Spinal cord (tissue), 9 donors: ENCODE measurements at regions not wholly inside any gene's neighbourhood (a gene's known extent, or its start where the extent isn't known, plus 50 kb on each side); places are given as distances from the start of the nearest gene placed in this dataset.
"Not testable (repeated sequence)": the region's sequence is repeated elsewhere in the genome, so short reads cannot be mapped to it uniquely, and the experiment has no call there.

ENCODE experiments used
- DNase-seq, 6 donors: peaks; one replicate each; pipeline versions ENCODE4 v3.0.0 to v3.0.0-alpha.2; 2013 to 2015; ENCODE audit warnings: low spot score in 6 of 6, low read depth in 4 of 6
- H3K27ac ChIP-seq: one replicate; pipeline ENCODE4 v1.5.1; 2013; ENCODE audit warnings: low read depth, low read length, control low read depth
- H3K27me3 ChIP-seq: one replicate; pipeline ENCODE4 v1.6.1; 2013; ENCODE audit warnings: low read length; ENCODE audit not compliant: control insufficient read depth, insufficient read depth
- H3K36me3 ChIP-seq: one replicate; pipeline ENCODE4 v1.6.1; 2013; ENCODE audit warnings: low read length; ENCODE audit not compliant: control insufficient read depth, insufficient read depth
- H3K4me1 ChIP-seq: one replicate; pipeline ENCODE4 v1.6.1; 2013; ENCODE audit warnings: low read length; ENCODE audit not compliant: control insufficient read depth, insufficient read depth
- H3K4me3 ChIP-seq: one replicate; pipeline ENCODE4 v1.5.1; 2013; ENCODE audit warnings: low read depth, low read length, control low read depth
- H3K9me3 ChIP-seq: one replicate; pipeline ENCODE4 v1.6.1; 2013; ENCODE audit warnings: low read length; ENCODE audit not compliant: control insufficient read depth, insufficient read depth
- WGBS: methylation state at CpG from one replicate; pipeline ENCODE4 v1.1.5; 2013; ENCODE audit warnings: missing lambda C conversion rate; ENCODE audit not compliant: insufficient coverage; 5-methylcytosine and 5-hydroxymethylcytosine counted together
- donor health status: healthy.

DNA sequence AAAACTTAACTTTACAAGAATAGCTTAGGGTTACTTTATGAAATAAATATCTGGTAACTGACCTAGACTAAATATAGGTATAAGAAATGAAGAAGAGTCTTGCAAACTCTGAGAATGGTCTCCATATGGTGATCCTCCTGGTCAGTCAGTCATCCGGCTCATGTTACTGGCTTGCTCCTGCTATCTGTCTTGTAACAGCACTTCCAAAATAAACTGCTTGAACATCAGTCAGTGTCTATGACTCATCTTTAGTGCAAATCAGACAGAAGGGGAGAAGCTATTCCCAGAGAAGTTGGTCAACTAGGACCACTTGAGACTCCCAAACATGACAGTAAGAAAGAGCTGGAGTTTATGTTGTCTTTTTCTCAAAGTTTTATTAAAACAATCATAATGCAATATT, 1550.9 kb downstream of the PCDH9 start:
- no peaks in the 10 kb centered on the region for H3K36me3 ChIP-seq
- DNase-seq = no peak
- H3K4me3 ChIP-seq = no peak overlapping the region
- 75% methylated on average over 1 of the region's 1 CpG for WGBS
- no peaks in the 10 kb centered on the region for H3K27me3 ChIP-seq
- no peak overlapping the region for H3K27ac ChIP-seq
- no peaks in the 10 kb centered on the region for H3K9me3 ChIP-seq
- H3K4me1 ChIP-seq = no peaks in the 10 kb centered on the region

GRCh38 chr13:65677906-65678305, 1552.2 kb downstream of the PCDH9 start:
- no peaks in the 10 kb centered on the region for H3K27me3 ChIP-seq
- H3K4me3 ChIP-seq = no peak overlapping the region
- no peaks in the 10 kb centered on the region for H3K4me1 ChIP-seq
- DNase-seq = no peak
- H3K9me3 ChIP-seq = peaks cover 1% of the 10 kb centered on the region
- WGBS = no CpG with 5 or more reads among the region's 1 CpG
- no peaks in the 10 kb centered on the region for H3K36me3 ChIP-seq
- H3K27ac ChIP-seq = no peak overlapping the region

DNA sequence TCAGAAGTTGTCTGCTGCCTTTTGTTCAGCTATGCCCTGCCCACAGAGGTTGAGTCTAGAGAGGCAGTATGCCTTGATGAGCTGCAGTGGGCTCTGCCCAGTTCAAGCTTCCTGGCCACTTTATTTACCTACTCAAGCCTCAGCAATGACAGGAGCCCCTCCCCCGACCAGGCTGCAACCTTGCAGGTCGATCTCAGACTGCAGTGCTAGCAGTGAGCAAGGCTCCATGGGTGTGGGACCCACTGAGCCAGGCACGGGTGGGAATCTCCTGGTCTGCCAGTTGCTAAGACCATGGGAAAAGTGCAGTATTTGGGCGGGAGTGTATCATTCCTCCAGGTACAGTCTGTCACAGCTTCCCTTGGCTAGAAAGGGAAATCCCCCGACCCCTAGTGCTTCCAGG, 1554.8 kb downstream of the PCDH9 start:
- 87% methylated on average over 5 of the region's 5 CpGs for WGBS
- H3K9me3 ChIP-seq, DNase-seq: not testable (repeated sequence)

GRCh38 chr13:65670014-65670625, 1560.0 kb downstream of the PCDH9 start:
- WGBS = no CpG with 5 or more reads among the region's 6 CpGs
- no peaks in the 10 kb centered on the region for H3K36me3 ChIP-seq
- no peaks in the 10 kb centered on the region for H3K4me1 ChIP-seq
- DNase-seq = no peak
- no peak overlapping the region for H3K4me3 ChIP-seq
- H3K9me3 ChIP-seq = peaks cover 4% of the 10 kb centered on the region
- no peak overlapping the region for H3K27ac ChIP-seq
- H3K27me3 ChIP-seq = no peaks in the 10 kb centered on the region

More for the DNA sequence above, 1554.8 kb downstream of the PCDH9 start:
- H3K36me3 ChIP-seq, H3K27me3 ChIP-seq, H3K4me3 ChIP-seq, H3K4me1 ChIP-seq, H3K27ac ChIP-seq: not testable (repeated sequence)

- Histone ChIP-seq H3K27me3 (no peaks in the 10 kb centered on the region), H3K36me3 (no peaks in the 10 kb centered on the region), H3K4me3 (no peak overlapping the region), H3K9me3 (no peaks in the 10 kb centered on the region), H3K27ac (no peak overlapping the region), H3K4me1 (no peaks in the 10 kb centered on the region)
- no peak for DNase-seq
- no CpG with 5 or more reads among the region's 1 CpG for WGBS
These were observed 1569.4 kb downstream of the PCDH9 start for GRCh38 chr13:65660731-65661130.

GRCh38 chr13:65656740-65657329, 1573.3 kb downstream of the PCDH9 start:
- Histone ChIP-seq H3K36me3 (no peaks in the 10 kb centered on the region), H3K4me3 (no peak overlapping the region), H3K9me3 (no peaks in the 10 kb centered on the region), H3K4me1 (no peaks in the 10 kb centered on the region), H3K27ac (no peak overlapping the region), H3K27me3 (no peaks in the 10 kb centered on the region)
- DNase-seq = peak in 3 of 6 donors; percentile 7 to 68 (median 48)
- no CpG with 5 or more reads among the region's 1 CpG for WGBS

GRCh38 chr13:65653613-65654012, 1576.5 kb downstream of the PCDH9 start:
- no peak overlapping the region for H3K27ac ChIP-seq

DNA sequence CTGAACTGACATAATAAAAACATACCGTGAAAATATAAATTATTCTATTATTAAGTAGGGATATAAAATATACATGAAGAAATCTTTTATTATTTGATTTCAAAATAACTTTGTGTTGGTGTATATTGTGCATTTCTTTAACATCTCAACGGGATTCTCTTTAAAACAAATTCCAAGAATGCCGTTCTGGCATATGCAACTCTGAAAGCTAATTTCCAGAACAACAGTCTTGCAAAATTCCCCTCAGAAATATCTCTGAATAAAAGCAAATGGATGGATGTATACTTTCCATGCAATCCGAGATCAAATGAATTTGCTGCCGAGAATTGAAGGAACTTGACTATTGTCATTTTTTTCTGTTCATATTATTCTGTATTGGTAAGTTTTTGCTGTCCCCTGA, 1579.8 kb downstream of the PCDH9 start:
- Histone ChIP-seq H3K36me3 (no peaks in the 10 kb centered on the region), H3K27me3 (no peaks in the 10 kb centered on the region), H3K4me1 (no peaks in the 10 kb centered on the region), H3K9me3 (peaks cover 1% of the 10 kb centered on the region), H3K27ac (no peak overlapping the region), H3K4me3 (no peak overlapping the region)
- WGBS = no CpG with 5 or more reads among the region's 5 CpGs
- DNase-seq = no peak

More at GRCh38 chr13:65653613-65654012, 1576.5 kb downstream of the PCDH9 start:
- no peaks in the 10 kb centered on the region for H3K9me3 ChIP-seq
- no CpG with 5 or more reads among the region's 2 CpGs for WGBS
- H3K4me1 ChIP-seq = no peaks in the 10 kb centered on the region
- no peaks in the 10 kb centered on the region for H3K27me3 ChIP-seq
- H3K36me3 ChIP-seq = no peaks in the 10 kb centered on the region
- peak in 2 of 6 donors; percentile 58 to 83 for DNase-seq
- H3K4me3 ChIP-seq = no peak overlapping the region

DNA sequence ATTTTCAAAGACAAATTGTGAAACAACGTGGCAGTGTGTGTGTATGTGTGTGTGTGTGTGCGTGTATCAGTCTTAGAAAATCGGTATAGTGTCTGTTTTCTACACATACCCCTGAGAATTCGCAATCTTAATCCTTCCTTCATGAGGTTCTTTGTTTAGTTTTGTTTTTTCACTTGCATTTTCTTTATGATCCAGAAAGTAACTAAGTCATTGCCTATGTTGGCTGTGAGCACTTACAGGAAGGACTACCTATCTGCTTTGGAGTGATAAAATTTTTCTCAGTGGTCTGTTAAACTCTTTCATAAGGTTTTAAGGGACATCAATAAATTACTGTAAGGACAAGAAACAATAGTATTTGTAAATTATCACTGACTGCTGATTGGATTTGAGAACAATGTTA, 1587.1 kb downstream of the PCDH9 start:
- Histone ChIP-seq H3K36me3 (no peaks in the 10 kb centered on the region), H3K9me3 (no peaks in the 10 kb centered on the region), H3K27me3 (no peaks in the 10 kb centered on the region), H3K4me3 (no peak overlapping the region), H3K4me1 (no peaks in the 10 kb centered on the region), H3K27ac (no peak overlapping the region)
- no peak for DNase-seq
- no CpG with 5 or more reads among the region's 4 CpGs for WGBS

DNA sequence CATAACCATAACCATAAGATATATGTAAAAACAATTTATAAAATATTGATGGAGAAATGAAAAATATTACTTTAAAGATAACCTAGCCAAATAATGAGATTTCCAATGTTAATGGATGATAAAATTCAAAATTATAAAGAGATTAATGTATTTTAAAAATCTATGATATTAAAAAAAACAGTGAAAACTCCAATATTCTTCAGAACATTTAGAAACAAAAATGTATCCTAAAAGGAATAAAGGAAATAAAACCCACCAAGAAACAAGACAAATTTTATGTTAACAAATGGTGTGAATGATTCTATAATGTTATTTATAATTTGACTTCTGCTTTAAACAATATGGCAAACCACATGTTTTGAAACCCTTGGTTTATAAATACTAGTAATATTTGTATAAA, 1587.8 kb downstream of the PCDH9 start:
- Histone ChIP-seq H3K36me3 (no peaks in the 10 kb centered on the region), H3K4me3 (no peak overlapping the region), H3K27ac (no peak overlapping the region), H3K9me3 (no peaks in the 10 kb centered on the region), H3K27me3 (no peaks in the 10 kb centered on the region), H3K4me1 (no peaks in the 10 kb centered on the region)
- DNase-seq = no peak
